ENCODE measurements at regions not wholly inside any gene's neighbourhood (a gene's known extent, or its start where the extent isn't known, plus 50 kb on each side); places are given as distances from the start of the nearest gene placed in this dataset.
A peak's percentile ranks its signal among the peaks of the same experiment; 100 is the strongest.

DNA sequence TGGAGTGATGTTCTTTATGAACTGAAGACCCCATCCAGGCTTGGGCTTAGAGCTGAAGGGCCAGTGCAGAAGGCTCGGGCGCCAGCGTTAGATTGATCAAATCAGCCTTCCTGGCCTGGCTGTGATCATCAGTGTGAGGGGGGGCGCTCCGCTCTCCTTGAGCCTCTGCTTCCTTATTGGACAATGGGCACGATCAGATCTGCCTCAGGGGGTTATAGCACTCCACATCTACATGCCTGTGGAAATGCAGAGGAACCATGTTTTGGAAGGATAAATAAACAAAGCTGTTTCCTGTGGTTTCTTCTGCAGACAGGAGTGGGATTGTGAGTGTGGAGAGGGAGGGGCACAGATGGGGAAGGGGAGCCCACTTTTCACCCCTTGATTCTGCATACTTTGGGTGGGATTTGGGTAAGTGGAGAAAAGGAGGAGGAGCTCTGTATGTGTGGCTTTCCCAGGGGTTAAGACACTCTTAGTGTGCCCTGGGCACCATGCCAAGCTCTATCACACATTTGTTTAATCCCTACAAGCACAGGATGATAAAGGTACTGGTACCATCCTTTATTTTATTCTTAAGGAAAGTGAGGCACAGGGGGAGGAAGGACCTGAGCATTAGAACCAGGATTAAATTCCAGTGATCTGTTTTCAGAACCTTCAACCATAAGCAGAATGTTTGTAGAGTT, 150.5 kb downstream of the EN1 start:
- peaks cover 0 to 5% of the 10 kb centered on the region in 2 experiments; a peak in 3 of 5 replicates for H3K4me1 ChIP-seq (replicated peaks in 1 of 2; ENCODE audit: control insufficient read depth in 2 of 2, insufficient read depth in 2 of 2, low read length in 2 of 2)
- no peaks in the 10 kb centered on the region for H4K20me1 ChIP-seq (replicated peaks; ENCODE audit: control insufficient read depth, insufficient read depth, low read length)
- peak; percentile 6 for FAIRE-seq
- no peaks in the 10 kb centered on the region for H3K79me2 ChIP-seq (ENCODE audit: control insufficient read depth, insufficient read depth, low read length)
- H3K27ac ChIP-seq (ENCODE audit: extremely low read depth, low read depth, low read length), result no peak overlapping the region
- no peaks in the 10 kb centered on the region for H3K9me1 ChIP-seq (ENCODE audit: control insufficient read depth, insufficient read depth, low read length)
- ATAC-seq, result peak; percentile 58
- H2AFZ ChIP-seq (ENCODE audit: low read depth, low read length), result peak overlapping the region; percentile 58
- TF ChIP-seq GABPA (tag; conservative IDR thresholded peaks at IDR 0.05; ENCODE audit: low read depth) (no peak), NFIC (IDR thresholded peaks at IDR 0.05) (peak; percentile 63)
- TF ChIP-seq, protein P1, sequence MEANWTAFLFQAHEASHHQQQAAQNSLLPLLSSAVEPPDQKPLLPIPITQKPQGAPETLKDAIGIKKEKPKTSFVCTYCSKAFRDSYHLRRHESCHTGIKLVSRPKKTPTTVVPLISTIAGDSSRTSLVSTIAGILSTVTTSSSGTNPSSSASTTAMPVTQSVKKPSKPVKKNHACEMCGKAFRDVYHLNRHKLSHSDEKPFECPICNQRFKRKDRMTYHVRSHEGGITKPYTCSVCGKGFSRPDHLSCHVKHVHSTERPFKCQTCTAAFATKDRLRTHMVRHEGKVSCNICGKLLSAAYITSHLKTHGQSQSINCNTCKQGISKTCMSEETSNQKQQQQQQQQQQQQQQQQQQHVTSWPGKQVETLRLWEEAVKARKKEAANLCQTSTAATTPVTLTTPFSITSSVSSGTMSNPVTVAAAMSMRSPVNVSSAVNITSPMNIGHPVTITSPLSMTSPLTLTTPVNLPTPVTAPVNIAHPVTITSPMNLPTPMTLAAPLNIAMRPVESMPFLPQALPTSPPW (CRISPR knock-in tag; IDR thresholded peaks at IDR 0.05), result 0 out of 2 replicates have a peak, but pooled peaks have one; percentile 19
- BruUV-seq (replicated peaks), result no TSS peak
- H3K4me2 ChIP-seq (ENCODE audit: insufficient read depth, low read length), result peak overlapping the region; percentile 27; the same call in 1 of the 2 replicates
- H3K9ac ChIP-seq (ENCODE audit: insufficient read depth in 1 of 2, low read depth in 2 of 2, low read length in 2 of 2), result no peak overlapping the region
- intact Hi-C loops (cut with micrococcal nuclease) (no loop called here), in situ Hi-C loops (cut with MboI) (no loop called here)
- H3K9me3 ChIP-seq (replicated peaks; ENCODE audit: control insufficient read depth, insufficient read depth, low read depth, low read length), result no peaks in the 10 kb centered on the region
- 8% methylated on average over 6 of the region's 6 CpGs for WGBS (ENCODE audit: insufficient coverage, low coverage, missing lambda C conversion rate)
- no peak overlapping the region for H3K4me3 ChIP-seq
- DNase-seq (ENCODE audit: extremely low read depth in 1 of 4, low spot score in 3 of 4), result no peak
- H3K36me3 ChIP-seq (ENCODE audit: control insufficient read depth, insufficient read depth, low read length), result no peaks in the 10 kb centered on the region
- ChIA-PET POLR2A (interaction anchor here (0.6 to 0.9 kb wide), 2 partner anchors 73 to 79 kb away, joined by 3 read pairs; no protein-coding TSS in a partner anchor), CTCF (ENCODE audit: low intra/inter-chr PET ratio) (no interaction called here)
- no peaks in the 10 kb centered on the region for H3K27me3 ChIP-seq (ENCODE audit: control insufficient read depth in 2 of 2, insufficient read depth in 2 of 2, low read length in 2 of 2)

Data from K562 (cell line).